HFF-Myc (cell line): ENCODE measurements at regions not wholly inside any gene's neighbourhood (a gene's known extent, or its start where the extent isn't known, plus 50 kb on each side); places are given as distances from the start of the nearest gene placed in this dataset.

Source experiments
- DNase-seq: peaks from one replicate; pipeline ENCODE4 v3.0.0-alpha.2; 2011; ENCODE audit warnings: low read depth; ENCODE audit errors: extremely low read depth
- H3K4me3 ChIP-seq: replicated peaks from 2 replicates; pipeline ENCODE4 v1.5.1; 2011; ENCODE audit warnings: low read depth, mild to moderate bottlenecking, control low read depth, low read length
- TF ChIP-seq, protein P1 (sequence below): IDR thresholded peaks from 2 replicates; pipeline ENCODE4 v1.5.1; 2012; ENCODE audit warnings: mild to moderate bottlenecking, low read depth, low read length, control low read depth; ENCODE audit errors: missing control alignments

DNA sequence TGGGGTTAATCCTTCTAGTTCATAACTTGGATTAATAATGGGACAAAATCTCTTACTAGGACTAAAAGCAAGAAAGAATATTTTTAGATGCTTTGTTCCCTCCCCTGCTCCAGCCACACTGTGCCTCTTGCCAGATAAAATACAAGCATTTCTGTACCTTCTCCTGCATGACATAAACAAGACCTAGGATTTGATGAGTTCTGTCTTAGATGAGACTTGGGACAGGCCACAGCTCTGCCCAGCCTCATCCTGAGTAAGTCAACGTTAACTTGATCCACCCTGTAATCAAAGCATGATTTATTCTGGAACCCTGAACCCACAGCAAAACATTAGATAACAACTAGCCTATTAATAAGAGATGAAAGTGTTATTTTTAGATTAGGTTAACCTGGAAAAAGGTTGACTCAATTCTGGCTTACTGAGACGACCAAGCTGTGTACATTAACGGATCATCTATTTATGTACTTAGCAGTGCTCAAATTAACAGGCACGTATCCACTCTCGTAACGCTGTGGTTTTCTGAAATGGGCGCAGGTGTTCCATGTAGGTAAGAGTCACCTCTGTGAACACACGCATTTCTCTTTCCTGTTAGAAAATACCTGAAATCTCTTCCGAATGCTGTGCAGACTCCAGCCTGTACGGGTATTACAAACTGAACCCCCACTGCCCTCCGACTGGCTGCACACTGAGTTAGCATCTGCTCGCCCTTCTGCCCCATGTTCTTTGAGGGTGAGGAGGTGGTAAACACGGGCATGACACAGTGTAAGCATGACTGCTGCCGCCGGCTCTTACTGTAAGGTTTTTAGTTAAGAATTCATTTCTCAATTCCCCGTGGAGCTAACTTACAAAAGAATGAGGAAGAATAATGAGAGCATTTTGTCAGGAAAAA lies 132.1 kb upstream of the FOXQ1 start:
- DNase-seq = no peak
- TF ChIP-seq, protein P1, sequence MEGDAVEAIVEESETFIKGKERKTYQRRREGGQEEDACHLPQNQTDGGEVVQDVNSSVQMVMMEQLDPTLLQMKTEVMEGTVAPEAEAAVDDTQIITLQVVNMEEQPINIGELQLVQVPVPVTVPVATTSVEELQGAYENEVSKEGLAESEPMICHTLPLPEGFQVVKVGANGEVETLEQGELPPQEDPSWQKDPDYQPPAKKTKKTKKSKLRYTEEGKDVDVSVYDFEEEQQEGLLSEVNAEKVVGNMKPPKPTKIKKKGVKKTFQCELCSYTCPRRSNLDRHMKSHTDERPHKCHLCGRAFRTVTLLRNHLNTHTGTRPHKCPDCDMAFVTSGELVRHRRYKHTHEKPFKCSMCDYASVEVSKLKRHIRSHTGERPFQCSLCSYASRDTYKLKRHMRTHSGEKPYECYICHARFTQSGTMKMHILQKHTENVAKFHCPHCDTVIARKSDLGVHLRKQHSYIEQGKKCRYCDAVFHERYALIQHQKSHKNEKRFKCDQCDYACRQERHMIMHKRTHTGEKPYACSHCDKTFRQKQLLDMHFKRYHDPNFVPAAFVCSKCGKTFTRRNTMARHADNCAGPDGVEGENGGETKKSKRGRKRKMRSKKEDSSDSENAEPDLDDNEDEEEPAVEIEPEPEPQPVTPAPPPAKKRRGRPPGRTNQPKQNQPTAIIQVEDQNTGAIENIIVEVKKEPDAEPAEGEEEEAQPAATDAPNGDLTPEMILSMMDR = no peak
- H3K4me3 ChIP-seq = no peak overlapping the region

DNA sequence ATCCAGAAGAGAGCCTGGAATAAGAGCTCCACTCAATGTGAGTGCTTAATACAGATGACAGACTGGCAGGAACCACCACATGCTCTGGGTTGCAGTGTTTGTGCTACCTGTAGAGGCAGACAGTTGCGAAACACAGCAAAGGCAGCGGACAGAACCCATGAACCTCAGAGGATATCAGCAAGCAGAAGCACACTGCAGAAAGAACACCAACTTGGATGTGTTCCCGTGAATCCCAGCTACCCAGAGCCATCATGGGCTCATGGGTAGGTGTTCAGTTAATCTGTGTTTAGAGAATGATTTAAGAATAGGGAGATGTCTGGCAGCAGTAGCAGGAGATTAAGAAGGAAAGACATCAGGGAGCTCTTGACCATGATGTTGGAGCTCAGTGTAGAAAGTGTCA lies 133.3 kb upstream of the FOXQ1 start:
- H3K4me3 ChIP-seq = no peak overlapping the region
- DNase-seq = no peak
- TF ChIP-seq, protein P1 = no peak

DNA sequence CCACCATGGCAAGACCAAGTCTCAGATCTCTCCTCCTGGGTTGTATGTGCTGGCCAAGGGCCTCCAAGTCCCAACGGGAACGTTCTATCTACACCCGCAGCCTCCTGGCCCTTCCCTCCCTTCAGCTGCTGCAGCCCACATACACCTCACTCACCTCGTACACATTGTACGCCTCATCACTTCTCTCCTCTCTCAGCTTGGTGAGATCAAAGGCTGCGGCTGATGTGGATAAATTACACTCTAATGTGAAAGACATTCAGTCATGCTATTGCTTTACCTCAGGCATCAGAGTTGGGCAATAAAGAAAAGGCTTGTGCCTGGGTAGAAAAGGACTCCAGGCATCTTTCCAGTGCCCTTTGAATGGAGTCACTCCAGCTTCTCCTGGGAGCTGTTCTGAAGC lies 135.3 kb upstream of the FOXQ1 start:
- TF ChIP-seq, protein P1 = no peak
- no peak overlapping the region for H3K4me3 ChIP-seq
- DNase-seq = no peak

DNA sequence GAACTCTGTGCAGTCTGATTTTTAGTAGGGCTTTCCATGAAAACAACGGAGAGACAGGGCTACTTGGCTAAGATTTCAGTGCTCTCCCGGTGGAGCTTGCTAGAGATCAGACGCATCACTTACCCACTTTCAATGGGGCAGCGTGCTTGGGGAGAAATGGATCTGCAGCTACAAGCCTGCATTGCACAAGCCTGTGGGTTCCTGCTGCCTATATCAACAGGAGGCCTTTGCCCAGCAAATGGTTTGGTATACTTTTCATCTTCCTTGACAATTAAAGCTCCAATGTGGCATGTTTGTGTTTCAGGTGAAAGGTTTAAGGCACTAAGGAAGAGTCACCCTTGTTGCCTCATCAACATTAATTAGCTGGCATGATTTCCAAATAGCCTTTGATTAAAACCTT lies 136.0 kb upstream of the FOXQ1 start:
- TF ChIP-seq, protein P1 = no peak
- H3K4me3 ChIP-seq = no peak overlapping the region
- no peak for DNase-seq

- TF ChIP-seq, protein P1 = no peak
- DNase-seq = no peak
Observed at GRCh38 chr6:1170794-1171193, 141.1 kb upstream of the FOXQ1 start.

DNA sequence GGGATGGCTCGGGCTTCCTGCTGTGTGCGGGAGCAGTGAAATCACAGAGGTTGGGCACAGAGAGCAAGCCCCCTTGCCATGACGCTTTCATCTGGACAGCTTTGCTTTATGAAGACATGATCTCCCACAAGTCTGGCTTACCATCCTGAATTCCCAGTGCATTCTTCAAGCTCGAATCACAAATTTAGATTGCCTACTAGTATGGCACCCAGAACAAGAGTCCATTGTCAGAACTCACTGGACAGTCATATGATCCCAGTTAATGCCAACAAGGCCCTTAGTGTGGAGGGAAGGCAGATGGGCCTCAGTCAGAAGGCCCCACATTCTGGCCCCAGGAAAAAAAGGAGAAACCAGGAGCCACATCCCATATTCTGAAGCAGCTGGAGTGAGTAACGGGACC lies 147.3 kb upstream of the FOXQ1 start:
- TF ChIP-seq, protein P1 = no peak
- no peak for DNase-seq
- no peak overlapping the region for H3K4me3 ChIP-seq

More at GRCh38 chr6:1170794-1171193, 141.1 kb upstream of the FOXQ1 start:
- H3K4me3 ChIP-seq = no peak overlapping the region
